Ascending aorta (tissue), 2 donors: ENCODE measurements at regions not wholly inside any gene's neighbourhood (a gene's known extent, or its start where the extent isn't known, plus 50 kb on each side); places are given as distances from the start of the nearest gene placed in this dataset.

Source experiments
- DNase-seq, 2 donors: peaks; one replicate each; pipeline ENCODE4 v3.0.0-alpha.2; 2019; ENCODE audit warnings: low spot score in 2 of 2
- H3K27ac ChIP-seq, 2 donors: fragments of 200-600 bp; sonication (generic); one replicate each; pipeline ENCODE4 v1.5.1; 2016 to 2017; ENCODE audit warnings: mild to moderate bottlenecking in 1 of 2
- H3K27me3 ChIP-seq: fragments of 200-600 bp; sonication (generic); one replicate; pipeline ENCODE4 v1.5.1; 2017
- H3K36me3 ChIP-seq, 2 donors: fragments of 200-600 bp; sonication (generic); one replicate each; pipeline ENCODE4 v1.5.1; 2016
- H3K4me1 ChIP-seq, 2 donors: fragments of 200-600 bp; sonication (generic); one replicate each; pipeline ENCODE4 v1.5.1; 2016 to 2017; ENCODE audit warnings: mild to moderate bottlenecking in 1 of 2
- H3K4me3 ChIP-seq, 2 donors: fragments of 200-600 bp; sonication (generic); one replicate each; pipeline ENCODE4 v1.5.1; 2016 to 2017; ENCODE audit warnings: mild to moderate bottlenecking in 1 of 2
- H3K9me3 ChIP-seq, 2 donors: fragments of 200-600 bp; sonication (generic); one replicate each; pipeline ENCODE4 v1.5.1; 2016
- intact Hi-C: fragments of 100-400 bp; cut with DNase I; formaldehyde crosslinking; loops from one replicate; pipeline ENCODE4 v1.15.1; 2023
- TF ChIP-seq, protein P1 (sequence below), 3 experiments: fragments of 200-600 bp in 2 of 3; fragments of 450-650 bp in 1 of 3; sonication (generic) in 2 of 3; IDR thresholded peaks; one replicate each; pipeline ENCODE4 v1.5.1; 2016 to 2019; ENCODE audit warnings: antibody characterized with exemption in 3 of 3, mild to moderate bottlenecking in 1 of 3, moderate library complexity in 1 of 3

DNA sequence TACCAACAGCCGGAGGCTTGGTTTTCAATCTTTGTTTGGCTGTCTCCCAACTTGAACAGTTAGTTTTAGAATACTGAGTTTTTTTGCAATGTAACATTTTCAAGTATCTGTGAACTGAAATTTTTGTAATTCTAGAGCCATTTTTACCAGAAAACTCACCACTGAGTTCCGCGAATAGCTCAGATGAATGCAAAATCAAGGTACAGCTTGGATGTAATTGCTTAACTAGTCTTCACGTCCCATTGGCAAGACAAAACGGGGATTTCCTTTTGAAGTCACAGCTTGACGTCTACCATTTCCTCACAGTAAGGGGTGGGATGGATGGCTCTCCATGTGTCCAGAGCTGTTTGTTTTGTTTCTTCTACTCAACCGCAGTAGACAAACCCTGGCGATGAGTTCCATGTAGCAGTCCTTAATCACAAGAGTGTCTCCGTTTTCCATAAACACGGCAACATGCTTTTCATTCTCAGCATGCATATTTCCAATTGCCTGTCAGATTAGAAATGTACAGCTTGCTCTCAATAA, 55.8 kb upstream of the FGFR2 start:
- Histone ChIP-seq H3K27me3 (no peaks in the 10 kb centered on the region), H3K36me3 (no peaks in the 10 kb centered on the region), H3K9me3 (no peaks in the 10 kb centered on the region), H3K4me3 (no peak overlapping the region), H3K27ac (no peak overlapping the region), H3K4me1 (no peaks in the 10 kb centered on the region)
- intact Hi-C loops = no loop called here
- TF ChIP-seq, protein P1, sequence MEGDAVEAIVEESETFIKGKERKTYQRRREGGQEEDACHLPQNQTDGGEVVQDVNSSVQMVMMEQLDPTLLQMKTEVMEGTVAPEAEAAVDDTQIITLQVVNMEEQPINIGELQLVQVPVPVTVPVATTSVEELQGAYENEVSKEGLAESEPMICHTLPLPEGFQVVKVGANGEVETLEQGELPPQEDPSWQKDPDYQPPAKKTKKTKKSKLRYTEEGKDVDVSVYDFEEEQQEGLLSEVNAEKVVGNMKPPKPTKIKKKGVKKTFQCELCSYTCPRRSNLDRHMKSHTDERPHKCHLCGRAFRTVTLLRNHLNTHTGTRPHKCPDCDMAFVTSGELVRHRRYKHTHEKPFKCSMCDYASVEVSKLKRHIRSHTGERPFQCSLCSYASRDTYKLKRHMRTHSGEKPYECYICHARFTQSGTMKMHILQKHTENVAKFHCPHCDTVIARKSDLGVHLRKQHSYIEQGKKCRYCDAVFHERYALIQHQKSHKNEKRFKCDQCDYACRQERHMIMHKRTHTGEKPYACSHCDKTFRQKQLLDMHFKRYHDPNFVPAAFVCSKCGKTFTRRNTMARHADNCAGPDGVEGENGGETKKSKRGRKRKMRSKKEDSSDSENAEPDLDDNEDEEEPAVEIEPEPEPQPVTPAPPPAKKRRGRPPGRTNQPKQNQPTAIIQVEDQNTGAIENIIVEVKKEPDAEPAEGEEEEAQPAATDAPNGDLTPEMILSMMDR (IDR thresholded peaks at IDR 0.05) = no peak
- DNase-seq = no peak

DNA sequence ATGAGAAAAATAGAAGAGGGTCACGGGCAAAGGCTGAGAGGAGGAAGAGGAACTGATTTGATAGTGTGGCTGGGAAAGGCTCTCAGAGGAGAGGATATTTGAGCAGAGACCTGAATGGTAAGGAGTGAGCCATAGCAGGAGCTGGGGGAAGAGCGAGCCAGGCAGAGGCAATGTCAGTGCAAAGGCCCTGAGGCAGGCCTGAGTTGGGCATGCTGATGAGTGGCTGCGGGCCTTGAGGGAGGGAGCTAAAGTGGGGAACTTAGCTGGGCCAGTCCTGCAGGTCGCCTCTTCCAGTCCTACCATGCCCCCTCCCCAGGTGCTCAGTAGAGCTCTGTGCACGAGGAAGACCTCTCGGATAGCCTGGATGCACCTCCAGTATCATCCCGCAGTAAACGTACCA, 55.4 kb upstream of the FGFR2 start:
- Histone ChIP-seq H3K9me3 (no peaks in the 10 kb centered on the region), H3K36me3 (no peaks in the 10 kb centered on the region), H3K4me1 (no peaks in the 10 kb centered on the region), H3K27me3 (no peaks in the 10 kb centered on the region), H3K4me3 (no peak overlapping the region), H3K27ac (no peak overlapping the region)
- TF ChIP-seq, protein P1 (IDR thresholded peaks at IDR 0.05) = no peak
- DNase-seq = no peak
- intact Hi-C loops = no loop called here

DNA sequence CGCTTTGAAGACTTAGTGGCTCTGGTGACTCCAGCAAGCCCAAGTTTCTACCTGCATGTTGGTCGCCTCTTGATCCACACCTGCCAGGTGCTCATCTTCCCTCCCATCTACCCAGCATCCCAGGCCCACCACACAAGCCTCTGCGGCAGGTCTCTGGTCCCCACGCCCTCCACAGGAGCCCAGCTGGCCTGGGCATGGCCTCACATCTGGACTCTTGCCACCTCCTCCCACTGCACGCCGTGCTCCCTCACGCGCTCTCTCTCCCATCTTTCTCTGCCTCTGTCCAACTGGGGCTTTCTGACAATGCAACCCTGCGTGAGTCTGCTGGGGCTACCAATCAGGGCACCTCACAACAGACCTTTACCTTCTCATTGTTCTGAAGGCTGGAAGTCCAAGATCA, 50.2 kb upstream of the FGFR2 start:
- TF ChIP-seq, protein P1 (IDR thresholded peaks at IDR 0.05) = no peak
- DNase-seq = no peak
- intact Hi-C loops = no loop called here
- Histone ChIP-seq H3K36me3 (no peaks in the 10 kb centered on the region), H3K27ac (no peak overlapping the region), H3K9me3 (no peaks in the 10 kb centered on the region), H3K4me1 (no peaks in the 10 kb centered on the region), H3K27me3 (no peaks in the 10 kb centered on the region), H3K4me3 (no peak overlapping the region)

DNA sequence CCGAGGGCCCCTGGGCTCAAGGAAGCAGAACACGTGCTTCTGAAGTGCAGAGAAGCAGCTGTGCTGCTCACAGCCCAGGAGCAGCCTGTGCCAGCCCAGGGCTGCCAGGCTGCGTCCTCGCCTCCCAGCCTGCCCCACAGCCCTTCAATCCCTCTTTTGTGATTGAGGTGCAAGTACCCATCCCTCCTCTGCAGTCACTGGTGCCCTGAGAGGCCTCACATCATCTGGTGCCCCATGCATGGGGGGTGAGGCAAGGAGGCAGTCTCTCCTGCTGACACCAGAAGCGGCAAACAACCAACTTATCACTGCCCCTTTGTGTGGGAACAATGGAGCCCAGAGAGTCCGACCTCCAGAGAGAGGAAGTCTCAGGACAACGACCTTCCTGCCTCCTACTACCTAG, 49.8 kb upstream of the FGFR2 start:
- TF ChIP-seq, protein P1 (IDR thresholded peaks at IDR 0.05) = no peak
- no peak for DNase-seq
- no peaks in the 10 kb centered on the region for H3K27me3 ChIP-seq
- H3K36me3 ChIP-seq = no peaks in the 10 kb centered on the region
- H3K4me1 ChIP-seq = no peaks in the 10 kb centered on the region
- H3K9me3 ChIP-seq = no peaks in the 10 kb centered on the region
- intact Hi-C loops = no loop called here
- no peak overlapping the region for H3K4me3 ChIP-seq
- no peak overlapping the region for H3K27ac ChIP-seq
